ENCODE measurements at regions not wholly inside any gene's neighbourhood (a gene's known extent, or its start where the extent isn't known, plus 50 kb on each side); places are given as distances from the start of the nearest gene placed in this dataset.

DNA sequence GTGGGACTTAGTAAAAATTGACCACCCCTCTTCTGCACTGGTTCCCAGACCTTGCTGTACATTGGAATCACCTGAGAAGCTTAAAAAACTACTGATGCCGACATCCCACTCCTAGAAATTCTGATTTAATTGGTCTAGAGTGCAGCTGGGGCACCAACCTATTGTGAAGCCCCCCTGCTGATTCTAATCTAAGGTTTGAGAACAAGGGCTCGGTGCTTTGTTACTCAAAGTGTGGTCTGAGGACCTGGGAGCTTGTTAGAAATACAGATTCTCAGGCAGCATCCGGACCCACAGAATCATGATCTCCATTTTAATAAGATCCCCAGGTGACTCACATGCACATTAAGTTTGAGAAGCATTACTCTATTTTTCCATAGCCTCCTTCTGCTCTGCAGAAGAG, 57.8 kb upstream of the LPAR1 start:
- TF ChIP-seq POLR2A (IDR thresholded peaks at IDR 0.05) (no peak), EP300 (IDR thresholded peaks at IDR 0.05) (no peak)
- TF ChIP-seq, protein P1, sequence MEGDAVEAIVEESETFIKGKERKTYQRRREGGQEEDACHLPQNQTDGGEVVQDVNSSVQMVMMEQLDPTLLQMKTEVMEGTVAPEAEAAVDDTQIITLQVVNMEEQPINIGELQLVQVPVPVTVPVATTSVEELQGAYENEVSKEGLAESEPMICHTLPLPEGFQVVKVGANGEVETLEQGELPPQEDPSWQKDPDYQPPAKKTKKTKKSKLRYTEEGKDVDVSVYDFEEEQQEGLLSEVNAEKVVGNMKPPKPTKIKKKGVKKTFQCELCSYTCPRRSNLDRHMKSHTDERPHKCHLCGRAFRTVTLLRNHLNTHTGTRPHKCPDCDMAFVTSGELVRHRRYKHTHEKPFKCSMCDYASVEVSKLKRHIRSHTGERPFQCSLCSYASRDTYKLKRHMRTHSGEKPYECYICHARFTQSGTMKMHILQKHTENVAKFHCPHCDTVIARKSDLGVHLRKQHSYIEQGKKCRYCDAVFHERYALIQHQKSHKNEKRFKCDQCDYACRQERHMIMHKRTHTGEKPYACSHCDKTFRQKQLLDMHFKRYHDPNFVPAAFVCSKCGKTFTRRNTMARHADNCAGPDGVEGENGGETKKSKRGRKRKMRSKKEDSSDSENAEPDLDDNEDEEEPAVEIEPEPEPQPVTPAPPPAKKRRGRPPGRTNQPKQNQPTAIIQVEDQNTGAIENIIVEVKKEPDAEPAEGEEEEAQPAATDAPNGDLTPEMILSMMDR (IDR thresholded peaks at IDR 0.05): no peak
